ENCODE measurements at regions not wholly inside any gene's neighbourhood (a gene's known extent, or its start where the extent isn't known, plus 50 kb on each side); places are given as distances from the start of the nearest gene placed in this dataset.

DNA sequence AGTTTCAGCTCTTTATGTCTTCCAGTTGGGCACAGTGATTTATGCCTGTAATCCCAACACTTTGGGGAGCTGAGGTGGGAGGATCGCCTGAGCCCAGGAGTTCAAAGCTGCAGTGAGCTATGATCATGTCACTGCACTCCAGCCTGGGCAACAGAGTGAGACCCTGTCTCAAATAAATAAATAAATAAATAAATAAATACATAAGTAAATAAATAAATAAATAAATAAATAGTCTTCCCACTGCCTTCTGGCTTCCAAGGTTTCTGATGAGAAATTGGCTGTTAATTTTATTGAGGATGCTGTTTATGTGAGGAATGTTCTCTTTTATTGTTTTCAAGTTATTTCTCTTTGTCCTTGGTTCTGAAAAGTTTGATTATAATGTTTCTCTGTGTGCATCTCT lies 1507.6 kb upstream of the GOT2 start:
- TF ChIP-seq, protein P1, sequence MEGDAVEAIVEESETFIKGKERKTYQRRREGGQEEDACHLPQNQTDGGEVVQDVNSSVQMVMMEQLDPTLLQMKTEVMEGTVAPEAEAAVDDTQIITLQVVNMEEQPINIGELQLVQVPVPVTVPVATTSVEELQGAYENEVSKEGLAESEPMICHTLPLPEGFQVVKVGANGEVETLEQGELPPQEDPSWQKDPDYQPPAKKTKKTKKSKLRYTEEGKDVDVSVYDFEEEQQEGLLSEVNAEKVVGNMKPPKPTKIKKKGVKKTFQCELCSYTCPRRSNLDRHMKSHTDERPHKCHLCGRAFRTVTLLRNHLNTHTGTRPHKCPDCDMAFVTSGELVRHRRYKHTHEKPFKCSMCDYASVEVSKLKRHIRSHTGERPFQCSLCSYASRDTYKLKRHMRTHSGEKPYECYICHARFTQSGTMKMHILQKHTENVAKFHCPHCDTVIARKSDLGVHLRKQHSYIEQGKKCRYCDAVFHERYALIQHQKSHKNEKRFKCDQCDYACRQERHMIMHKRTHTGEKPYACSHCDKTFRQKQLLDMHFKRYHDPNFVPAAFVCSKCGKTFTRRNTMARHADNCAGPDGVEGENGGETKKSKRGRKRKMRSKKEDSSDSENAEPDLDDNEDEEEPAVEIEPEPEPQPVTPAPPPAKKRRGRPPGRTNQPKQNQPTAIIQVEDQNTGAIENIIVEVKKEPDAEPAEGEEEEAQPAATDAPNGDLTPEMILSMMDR (IDR thresholded peaks at IDR 0.05 in 2 of 3, conservative IDR thresholded peaks at IDR 0.05 in 1 of 3; ENCODE audit: insufficient read depth in 2 of 3, low read depth in 1 of 3, low read length in 3 of 3) = no peak
- TF ChIP-seq POLR2A (conservative IDR thresholded peaks at IDR 0.05) = no peak
- TF ChIP-seq BRD4 (IDR thresholded peaks at IDR 0.05) = no peak
- TF ChIP-seq HCFC1 (IDR thresholded peaks at IDR 0.05; ENCODE audit: low read depth, low read length) = no peak
- TF ChIP-seq HMGN3 (IDR thresholded peaks at IDR 0.05; ENCODE audit: borderline replicate concordance, extremely low read depth, insufficient read length, low read depth, low read length) = no peak
- no peak for TF ChIP-seq CLOCK (CRISPR knock-in tag; IDR thresholded peaks at IDR 0.05; ENCODE audit: borderline replicate concordance)
- no peak for TF ChIP-seq ZBTB1 (CRISPR knock-in tag; IDR thresholded peaks at IDR 0.05; ENCODE audit: borderline replicate concordance, low read depth)
- TF ChIP-seq NFATC3 (IDR thresholded peaks at IDR 0.05) = no peak
- TF ChIP-seq SETDB1 (IDR thresholded peaks at IDR 0.05; ENCODE audit: low read length) = no peak
- TF ChIP-seq PATZ1 (CRISPR knock-in tag; IDR thresholded peaks at IDR 0.05; ENCODE audit: borderline replicate concordance) = no peak
- no peak for TF ChIP-seq FOXK2 (conservative IDR thresholded peaks at IDR 0.05 in 1 of 2, IDR thresholded peaks at IDR 0.05 in 1 of 2; ENCODE audit: low read depth in 2 of 2)
- no peak for TF ChIP-seq JUN (IDR thresholded peaks at IDR 0.05; ENCODE audit: borderline replicate concordance, low read depth, low read length)
- no peak for TF ChIP-seq JUN (CRISPR knock-in tag; IDR thresholded peaks at IDR 0.05; ENCODE audit: borderline replicate concordance)
- TF ChIP-seq ATF6 (CRISPR knock-in tag; IDR thresholded peaks at IDR 0.05) = no peak
